OCI-LY7 (cell line): ENCODE measurements at regions not wholly inside any gene's neighbourhood (a gene's known extent, or its start where the extent isn't known, plus 50 kb on each side); places are given as distances from the start of the nearest gene placed in this dataset.

Experiments used
- BruUV-seq: library from RNA; stranded (reverse); fragments of 400-500 nt; replicated peaks from 2 replicates; lab custom pipeline; 2021; lab: Mats Ljungman, UMichigan
- CTCF ChIA-PET: fragments of 300-600 bp; sonication (Branson Sonifier 250); formaldehyde crosslinking; loops from one replicate; lab custom pipeline; 2022; ENCODE audit warnings: antibody characterized with exemption; ENCODE audit not compliant: unreplicated experiment; lab: Charles Lee
- POLR2A ChIA-PET: fragments of 300-600 bp; sonication (Branson Sonifier 250); formaldehyde crosslinking; loops from one replicate; lab custom pipeline; 2022; ENCODE audit warnings: antibody characterized with exemption; lab: Charles Lee
- DNase-seq: peaks from one replicate; pipeline ENCODE4 v3.0.0-alpha.2; 2015; ENCODE audit warnings: low spot score
- H2AFZ ChIP-seq: fragments of 200-600 bp; sonication (generic), shearing (Covaris generic); 2 replicates; pipeline ENCODE4 v1.6.1; 2014; ENCODE audit warnings: mild to moderate bottlenecking, antibody characterized with exemption, low read length, moderate library complexity
- H3K27ac ChIP-seq: fragments of 200-600 bp; sonication (generic); 2 replicates; pipeline ENCODE4 v1.5.1; 2014; ENCODE audit warnings: mixed run types, low read depth, mild to moderate bottlenecking, moderate library complexity, low read length, inconsistent platforms; ENCODE audit not compliant: poor library complexity, severe bottlenecking
- H3K36me3 ChIP-seq: fragments of 200-600 bp; sonication (generic); 2 replicates; pipeline ENCODE4 v1.6.1; 2014; ENCODE audit warnings: mild to moderate bottlenecking, antibody characterized with exemption, low read length, moderate library complexity, mixed read lengths; ENCODE audit not compliant: insufficient read depth
- H3K4me1 ChIP-seq: fragments of 200-600 bp; sonication (generic); 2 replicates; pipeline ENCODE4 v1.5.1; 2014; ENCODE audit warnings: mild to moderate bottlenecking, low read length; ENCODE audit not compliant: insufficient read depth, poor library complexity, severe bottlenecking
- H3K4me2 ChIP-seq: fragments of 200-600 bp; sonication (generic); 2 replicates; pipeline ENCODE4 v1.6.1; 2014; ENCODE audit warnings: mild to moderate bottlenecking, low read length
- H3K4me3 ChIP-seq: fragments of 200-600 bp; sonication (generic); 2 replicates; pipeline ENCODE4 v1.5.1; 2014; ENCODE audit warnings: mild to moderate bottlenecking, low read depth, low read length; ENCODE audit not compliant: poor library complexity, severe bottlenecking
- H3K79me2 ChIP-seq: fragments of 200-600 bp; sonication (generic); 2 replicates; pipeline ENCODE4 v1.6.1; 2016; ENCODE audit warnings: low read depth, mild to moderate bottlenecking, low read length, moderate library complexity, mixed read lengths; ENCODE audit not compliant: insufficient read depth
- H3K9me2 ChIP-seq: fragments of 200-600 bp; sonication (generic); 2 replicates; pipeline ENCODE4 v1.6.1; 2016; ENCODE audit warnings: mild to moderate bottlenecking, low read length, mixed read lengths; ENCODE audit not compliant: insufficient read depth
- H3K9me3 ChIP-seq: fragments of 200-600 bp; sonication (generic); 2 replicates; pipeline ENCODE4 v1.6.1; 2014; ENCODE audit warnings: mild to moderate bottlenecking, mixed run types, low read length, mixed read lengths
- H4K20me1 ChIP-seq: fragments of 200-600 bp; sonication (generic); 2 replicates; pipeline ENCODE4 v1.6.1; 2014; ENCODE audit warnings: mild to moderate bottlenecking, antibody characterized with exemption, low read length, moderate library complexity, mixed read lengths; ENCODE audit not compliant: insufficient read depth
- CTCF ChIP-seq: fragments of 200-600 bp; sonication (generic); conservative IDR thresholded peaks from 2 replicates; pipeline ENCODE4 v1.5.1; 2014; ENCODE audit warnings: mild to moderate bottlenecking, antibody characterized with exemption, low read length, moderate library complexity, mixed read lengths
- EZH2phosphoT487 ChIP-seq: fragments of 200-600 bp; sonication (generic); IDR thresholded peaks from 2 replicates; pipeline ENCODE4 v1.6.1; 2018; ENCODE audit warnings: low read depth, borderline replicate concordance, mild to moderate bottlenecking, mixed run types, antibody characterized with exemption, low read length, moderate library complexity, mixed read lengths
- intact Hi-C: fragments of 100-400 bp; cut with micrococcal nuclease; formaldehyde crosslinking; loops from one replicate; pipeline ENCODE4 v1.10.0; 2022; ENCODE audit not compliant: unreplicated experiment

- DNase-seq = no peak
- Histone ChIP-seq H4K20me1 (no peaks in the 10 kb centered on the region), H3K79me2 (no peaks in the 10 kb centered on the region), H3K4me3 (no peak overlapping the region), H3K9me2 (no peaks in the 10 kb centered on the region), H2AFZ (no peak overlapping the region), H3K9me3 (no peaks in the 10 kb centered on the region), H3K4me1 (no peaks in the 10 kb centered on the region), H3K36me3 (no peaks in the 10 kb centered on the region), H3K4me2 (no peak overlapping the region), H3K27ac (no peak overlapping the region)
- CTCF ChIA-PET = no interaction called here
- BruUV-seq = no TSS peak
- TF ChIP-seq EZH2phosphoT487 (no peak), CTCF (no peak)
- POLR2A ChIA-PET = interaction anchor here (0.7 to 0.8 kb wide), 2 partner anchors 9 to 444 kb away, joined by 3 read pairs; no protein-coding TSS in a partner anchor
- intact Hi-C loops = no loop called here
Observed at GRCh38 chr3:36193448-36193847, 186.9 kb upstream of the STAC start.

GRCh38 chr3:36196058-36196457, 184.2 kb upstream of the STAC start:
- Histone ChIP-seq H3K4me1 (no peaks in the 10 kb centered on the region), H4K20me1 (no peaks in the 10 kb centered on the region), H3K4me3 (no peak overlapping the region), H3K79me2 (no peaks in the 10 kb centered on the region), H3K9me3 (no peaks in the 10 kb centered on the region), H3K9me2 (no peaks in the 10 kb centered on the region), H3K36me3 (no peaks in the 10 kb centered on the region), H3K4me2 (no peak overlapping the region), H3K27ac (no peak overlapping the region), H2AFZ (no peak overlapping the region)
- TF ChIP-seq EZH2phosphoT487 (no peak), CTCF (no peak)
- intact Hi-C loops = no loop called here
- CTCF ChIA-PET = no interaction called here
- no peak for DNase-seq
- POLR2A ChIA-PET = no interaction called here
- no TSS peak for BruUV-seq

GRCh38 chr3:36197151-36197550, 183.2 kb upstream of the STAC start:
- H3K9me2 ChIP-seq = no peaks in the 10 kb centered on the region
- H3K4me1 ChIP-seq = no peaks in the 10 kb centered on the region
- H3K36me3 ChIP-seq = no peaks in the 10 kb centered on the region
- no peak for TF ChIP-seq CTCF
- TF ChIP-seq EZH2phosphoT487 = no peak
- no peak overlapping the region for H2AFZ ChIP-seq
- ChIA-PET CTCF (no interaction called here), POLR2A (no interaction called here)
- H3K79me2 ChIP-seq = no peaks in the 10 kb centered on the region
- no peaks in the 10 kb centered on the region for H4K20me1 ChIP-seq
- no peak overlapping the region for H3K4me3 ChIP-seq
- H3K4me2 ChIP-seq = no peak overlapping the region
- DNase-seq = no peak
- no TSS peak for BruUV-seq
- H3K9me3 ChIP-seq = no peaks in the 10 kb centered on the region
- no peak overlapping the region for H3K27ac ChIP-seq
- intact Hi-C loops = no loop called here
